HG02885 (cell line): ENCODE measurements at regions not wholly inside any gene's neighbourhood (a gene's known extent, or its start where the extent isn't known, plus 50 kb on each side); places are given as distances from the start of the nearest gene placed in this dataset.
"Not testable (repeated sequence)": the region's sequence is repeated elsewhere in the genome, so short reads cannot be mapped to it uniquely, and the experiment has no call there.

Experiments used
- ATAC-seq: cut with Tn5 transposase; IDR thresholded peaks from one replicate; pipeline ENCODE4 v1.9.1; 2021; ENCODE audit warnings: mild to moderate bottlenecking; ENCODE audit not compliant: unreplicated experiment, poor library complexity

DNA sequence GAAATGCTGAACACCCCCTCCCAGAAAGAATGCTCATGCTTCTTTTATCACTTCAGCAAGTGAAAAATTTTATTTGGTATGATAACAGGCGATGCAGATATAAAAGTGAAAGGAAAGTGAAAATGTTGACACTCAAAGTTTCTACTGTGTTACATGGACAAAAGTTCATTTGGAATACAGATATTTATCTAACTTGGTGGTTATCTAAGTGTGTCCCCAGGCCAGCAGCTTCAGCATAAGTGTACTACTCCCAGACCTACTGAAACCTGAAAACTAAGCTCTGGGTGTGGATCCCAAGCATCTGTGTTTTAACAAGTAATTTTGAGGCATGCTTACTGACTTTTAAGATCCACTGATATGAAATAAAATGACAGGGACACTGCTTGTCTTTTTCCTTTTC, 157.1 kb upstream of the BCHE start:
- ATAC-seq: no peak

DNA sequence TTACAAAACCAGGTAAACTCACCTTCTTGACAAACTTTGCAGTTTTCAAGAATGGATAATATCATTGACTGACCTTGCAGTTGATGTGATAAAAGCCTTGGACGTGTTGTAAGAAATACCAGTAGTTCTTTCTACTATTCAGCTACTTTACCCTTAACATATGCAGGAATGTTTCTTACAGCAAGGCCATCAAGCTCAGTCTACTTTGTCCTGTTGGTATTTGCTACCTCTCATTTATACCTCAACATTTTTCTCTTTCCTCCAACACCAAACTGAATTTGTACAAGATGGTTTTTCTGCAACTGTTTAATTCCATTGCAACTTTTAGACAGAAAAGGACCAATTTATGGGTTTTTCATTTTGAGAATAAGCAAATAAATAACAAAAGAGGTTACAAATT, 147.4 kb upstream of the BCHE start:
- no peak for ATAC-seq

DNA sequence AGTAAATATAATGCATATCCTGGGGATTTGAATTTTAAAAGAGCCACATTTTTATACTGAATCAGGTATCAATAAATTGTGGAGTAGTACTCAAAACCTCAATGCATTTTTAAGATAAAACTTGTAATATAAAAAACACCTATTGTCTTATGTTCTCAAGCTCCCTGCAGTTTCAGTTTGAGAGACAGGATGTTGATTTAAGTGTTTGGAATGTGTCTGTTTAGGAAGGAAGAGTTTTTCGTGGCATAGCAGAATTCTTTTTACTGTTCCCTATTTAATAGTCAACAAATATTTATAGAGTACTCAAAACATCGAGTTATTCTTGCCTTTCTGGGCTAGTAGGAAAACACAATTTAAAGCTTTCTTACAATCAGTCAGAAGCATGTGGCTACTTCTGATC, 146.1 kb upstream of the BCHE start:
- no peak for ATAC-seq

DNA sequence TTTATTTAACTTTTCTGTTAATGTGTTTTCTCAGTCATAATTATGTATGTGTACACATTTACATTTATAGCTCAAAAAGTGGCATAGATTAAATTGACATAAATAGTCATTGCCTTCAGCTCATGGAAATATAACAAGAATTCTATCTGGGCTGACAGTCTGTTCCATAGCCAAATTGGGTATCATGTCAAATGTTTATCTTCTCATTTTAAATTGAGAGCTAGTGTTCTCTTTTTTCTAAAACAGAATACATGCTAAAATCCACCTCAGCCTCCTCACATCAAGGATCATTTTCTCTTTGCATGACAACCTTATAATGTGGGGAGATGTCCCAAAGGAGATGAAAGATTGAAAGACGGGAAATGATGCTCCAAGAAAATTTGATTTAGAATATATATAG, 144.1 kb upstream of the BCHE start:
- no peak for ATAC-seq

DNA sequence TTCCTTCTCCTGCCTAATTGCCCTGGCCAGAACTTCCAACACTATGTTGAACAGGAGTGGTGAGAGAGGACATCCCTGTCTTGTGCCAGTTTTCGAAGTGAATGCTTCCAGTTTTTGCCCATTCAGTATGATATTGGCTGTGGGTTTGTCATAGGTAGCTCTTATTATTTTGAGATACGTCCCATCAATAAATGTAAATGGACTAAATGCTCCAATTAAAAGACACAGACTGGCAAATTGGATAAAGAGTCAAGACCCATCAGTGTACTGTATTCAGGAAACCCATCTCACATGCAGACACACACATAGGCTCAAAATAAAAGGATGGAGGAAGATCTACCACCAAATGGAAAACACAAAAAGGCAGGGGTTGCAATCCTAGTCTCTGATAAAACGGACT, 123.6 kb upstream of the BCHE start:
- ATAC-seq: not testable (repeated sequence)

DNA sequence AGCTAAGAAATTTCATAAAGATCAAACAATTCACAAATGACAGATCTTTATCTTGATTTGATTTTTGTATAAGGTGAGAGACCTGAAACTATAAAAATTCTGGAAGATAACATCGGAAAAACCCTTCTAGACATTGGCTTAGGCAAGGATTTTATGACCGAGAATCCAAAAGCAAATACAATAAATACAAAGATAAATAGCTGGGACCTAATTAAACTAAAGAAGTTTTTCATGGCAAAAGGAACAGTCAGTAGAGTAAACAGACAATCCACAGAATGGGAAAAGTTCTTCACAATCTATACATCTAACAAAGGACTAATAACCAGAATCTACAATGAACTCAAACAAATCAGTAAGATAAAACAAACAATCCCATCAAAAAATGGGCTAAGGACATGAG, 116.9 kb upstream of the BCHE start:
- no peak for ATAC-seq

DNA sequence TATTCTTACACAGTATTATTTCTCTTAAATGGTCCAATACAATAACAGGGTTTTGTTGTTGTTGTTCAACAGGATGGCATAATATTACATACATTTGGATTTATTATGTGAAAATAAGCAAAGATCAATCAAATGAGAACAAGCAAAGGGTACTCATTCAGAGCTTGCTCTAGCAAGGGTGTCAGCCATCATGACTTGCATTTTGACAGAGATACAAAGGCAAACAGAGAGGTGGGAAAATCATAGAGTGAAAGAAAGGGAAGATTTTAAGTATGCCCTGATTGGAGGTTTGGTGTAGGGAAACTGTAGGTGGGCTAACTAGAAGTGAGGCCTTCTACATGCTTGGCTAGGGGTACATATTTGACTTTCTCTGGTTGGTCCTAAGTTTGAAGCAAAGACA, 109.1 kb upstream of the BCHE start:
- no peak for ATAC-seq

DNA sequence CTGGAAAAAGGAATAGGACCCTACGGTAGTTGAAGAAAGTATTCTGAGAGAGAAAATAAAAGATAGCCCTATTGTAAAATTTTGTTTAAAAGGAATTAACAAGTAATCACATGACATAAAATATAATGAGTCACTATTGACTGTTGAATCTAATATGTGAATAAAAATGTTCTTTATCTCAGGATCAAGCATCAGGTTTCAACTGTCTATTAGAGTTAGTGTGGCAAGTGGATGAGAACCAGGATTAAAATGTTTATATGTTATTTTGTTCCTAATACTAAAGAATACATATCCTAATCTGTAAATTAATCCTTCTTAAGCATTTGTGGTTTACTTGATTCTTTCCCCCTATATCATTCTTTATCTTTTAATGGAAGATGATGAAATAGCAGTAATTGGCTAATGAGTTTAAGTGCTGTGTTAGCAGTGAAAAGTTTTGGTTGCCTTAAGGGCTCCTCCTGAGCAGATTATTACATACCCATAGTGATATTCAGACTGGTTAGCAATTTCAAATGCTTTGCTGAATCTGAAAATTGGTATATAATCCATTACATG, 101.8 kb upstream of the BCHE start:
- no peak for ATAC-seq

DNA sequence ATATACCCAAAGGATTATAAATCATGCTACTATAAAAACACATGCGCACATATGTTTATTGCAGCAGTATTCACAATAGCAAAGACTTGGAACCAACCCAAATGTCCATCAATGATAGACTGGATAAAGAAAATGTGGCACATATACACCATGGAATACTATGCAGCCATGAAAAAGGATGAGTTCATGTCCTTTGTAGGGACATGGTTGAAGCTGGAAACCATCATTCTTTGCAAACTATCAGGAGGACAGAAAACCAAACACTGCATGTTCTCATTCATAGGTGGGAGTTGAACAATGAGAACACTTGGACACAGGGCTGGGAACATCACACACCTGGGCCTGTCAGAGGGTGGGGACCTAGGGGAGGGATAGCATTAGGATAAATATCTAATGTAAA, 98.9 kb upstream of the BCHE start:
- ATAC-seq: not testable (repeated sequence)

DNA sequence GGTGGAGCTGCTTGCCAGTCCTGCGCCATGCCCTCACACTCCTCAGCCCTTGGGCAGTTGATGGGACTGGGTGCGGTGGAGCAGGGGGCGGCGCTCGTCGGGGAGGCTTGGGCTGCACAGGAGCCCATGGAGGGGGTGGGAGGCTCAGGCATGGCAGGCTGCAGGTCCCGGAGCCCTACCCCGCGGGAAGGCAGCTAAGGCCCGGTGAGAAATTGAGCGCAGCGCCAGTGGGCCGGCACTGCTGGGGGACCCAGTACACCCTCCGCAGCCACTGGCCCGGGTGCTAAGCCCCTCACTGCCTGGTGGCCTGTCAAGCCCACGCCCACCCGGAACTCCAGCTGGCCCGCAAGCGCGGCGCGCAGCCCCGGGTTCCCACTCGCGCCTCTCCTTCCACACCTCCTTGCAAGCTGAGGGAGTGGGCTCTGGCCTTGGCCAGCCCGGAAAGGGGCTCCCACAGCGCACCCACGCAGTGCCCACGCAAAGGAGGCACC, 87.1 kb upstream of the BCHE start:
- not testable (repeated sequence) for ATAC-seq

DNA sequence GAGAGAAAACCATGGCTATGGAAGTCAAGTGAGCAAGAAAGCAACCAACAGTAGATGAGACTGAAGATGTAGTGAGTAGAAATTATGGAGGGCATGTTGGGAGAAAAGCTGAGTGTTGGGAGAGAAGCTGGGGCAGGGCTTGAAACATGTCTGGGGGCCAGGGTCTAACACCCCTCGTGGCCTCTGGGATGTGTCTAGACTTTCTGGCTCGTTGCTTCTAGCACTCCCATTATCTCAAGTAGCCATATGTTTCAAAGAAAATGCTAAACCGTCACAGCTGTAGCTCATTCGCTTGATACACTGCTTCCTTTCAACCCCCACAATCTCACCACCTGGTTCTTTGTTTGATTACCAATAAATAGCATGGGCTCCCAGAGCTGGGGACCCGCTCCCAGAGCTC, 83.8 kb upstream of the BCHE start:
- no peak for ATAC-seq

DNA sequence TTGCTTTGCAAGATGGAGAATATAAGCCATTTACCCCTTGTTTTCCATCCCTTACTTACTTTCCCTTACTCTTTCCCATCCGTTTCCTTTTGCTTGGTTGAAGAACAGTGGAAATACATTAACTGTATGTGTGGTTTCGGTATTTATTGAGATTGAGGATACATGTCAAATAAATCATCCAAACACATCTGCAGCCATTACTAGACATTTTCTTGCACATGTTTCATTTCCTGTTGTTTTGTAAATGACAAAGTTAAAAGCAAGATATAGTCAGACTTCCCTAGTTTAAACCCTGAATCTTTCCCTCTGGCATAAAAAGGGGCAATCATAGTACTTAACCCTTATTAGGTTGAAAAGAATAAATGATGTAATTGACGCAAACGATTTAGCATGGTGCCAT, 82.1 kb upstream of the BCHE start:
- no peak for ATAC-seq

DNA sequence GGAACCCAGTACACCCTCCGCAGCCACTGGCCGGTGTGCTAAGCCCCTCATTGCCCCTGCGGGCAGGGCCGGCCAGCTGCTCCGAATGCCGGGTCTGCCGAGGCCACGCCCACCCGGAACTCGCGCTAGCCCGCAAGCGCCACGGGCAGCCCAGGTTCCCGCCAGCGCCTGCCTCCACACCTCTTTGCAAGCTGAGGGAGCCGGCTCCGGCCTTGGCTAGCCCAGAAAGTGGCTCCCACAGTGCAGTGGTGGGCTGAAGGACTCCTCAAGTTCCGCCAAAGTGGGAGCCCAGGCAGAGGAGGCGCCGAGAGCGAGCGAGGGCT, 81.4 kb upstream of the BCHE start:
- ATAC-seq: no peak

DNA sequence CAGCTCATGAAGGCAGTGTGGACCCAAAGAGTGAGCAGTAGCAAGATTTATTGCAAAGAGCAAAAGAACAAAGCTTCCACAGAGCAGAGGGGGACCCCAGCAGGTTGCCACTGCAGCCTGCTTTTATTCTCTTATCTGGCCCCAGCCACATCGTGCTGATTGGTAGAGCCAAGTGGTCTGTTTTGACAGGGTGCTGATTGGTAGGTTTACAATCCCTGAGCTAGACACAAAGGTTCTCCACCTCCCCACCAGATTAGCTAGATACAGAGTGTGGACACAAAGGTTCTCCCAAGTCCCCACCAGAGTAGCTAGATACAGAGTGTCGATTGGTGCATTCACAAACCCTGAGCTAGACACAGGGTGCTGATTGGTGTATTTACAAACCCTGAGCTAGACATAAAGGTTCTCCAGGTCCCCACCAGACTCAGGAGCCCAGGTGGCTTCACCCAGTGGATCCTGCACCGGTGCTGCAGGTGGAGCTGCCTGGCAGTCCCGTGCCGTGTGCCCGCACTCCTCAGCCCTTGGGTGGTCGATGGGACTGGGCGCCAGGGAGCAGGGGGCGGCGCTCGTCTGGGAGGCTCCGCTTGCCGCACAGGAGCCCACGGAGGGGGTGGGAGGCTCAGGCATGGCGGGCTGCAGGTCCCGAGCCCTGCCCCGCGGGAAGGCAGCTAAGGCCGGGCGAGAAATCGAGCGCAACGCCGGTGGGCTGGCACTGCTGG, 80.9 kb upstream of the BCHE start:
- not testable (repeated sequence) for ATAC-seq

DNA sequence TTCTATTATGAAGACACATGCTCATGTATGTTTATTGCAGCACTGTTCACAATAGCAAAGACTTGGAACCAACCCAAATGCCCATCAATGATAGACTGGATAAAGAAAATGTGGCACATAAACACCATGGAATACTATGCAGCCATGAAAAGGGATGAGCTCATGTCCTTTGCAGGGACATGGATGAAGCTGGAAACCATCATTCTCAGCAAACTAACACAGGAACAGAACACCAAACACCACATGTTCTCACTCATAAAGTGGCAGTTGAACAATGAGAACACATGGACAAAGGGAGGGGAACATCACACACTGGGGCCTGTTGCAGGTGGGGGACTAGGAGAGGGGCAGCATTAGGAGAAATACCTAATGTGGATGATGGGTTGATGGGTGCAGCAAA, 77.9 kb upstream of the BCHE start:
- ATAC-seq: not testable (repeated sequence)

DNA sequence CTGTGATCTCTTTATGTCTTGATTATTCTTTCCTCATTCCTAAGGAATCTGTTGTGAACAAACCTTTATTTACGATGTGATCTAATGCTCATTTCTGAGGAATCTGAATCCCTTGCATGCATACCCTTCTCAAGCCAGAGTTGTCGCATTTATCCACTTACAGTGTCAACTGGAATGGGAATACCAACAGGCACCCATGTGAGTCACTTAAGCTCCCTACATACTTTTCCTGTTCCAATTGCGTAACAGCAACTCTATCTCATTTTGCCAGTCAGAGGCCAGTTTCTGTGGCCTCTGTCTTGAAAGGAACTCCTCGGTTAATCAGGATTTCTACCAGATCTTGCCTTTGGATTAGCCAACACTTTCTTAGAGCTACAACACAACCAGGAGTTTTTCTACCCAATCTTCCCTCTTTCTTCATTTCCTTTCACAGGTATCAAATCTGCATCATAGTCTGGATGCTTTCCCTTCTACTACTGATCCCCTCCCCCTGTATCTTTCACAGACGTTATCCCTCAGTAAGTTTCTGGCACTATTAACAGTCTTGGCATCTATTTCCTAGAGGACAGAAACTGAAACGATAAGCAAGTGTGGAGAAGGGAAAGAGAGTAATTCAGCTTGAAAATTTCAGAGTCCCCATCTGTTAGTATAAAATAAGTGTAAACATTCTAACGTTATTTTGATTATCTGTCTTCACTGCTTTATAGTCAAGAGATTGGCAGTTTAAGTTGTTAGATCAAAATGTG, 66.8 kb upstream of the BCHE start:
- no peak for ATAC-seq

DNA sequence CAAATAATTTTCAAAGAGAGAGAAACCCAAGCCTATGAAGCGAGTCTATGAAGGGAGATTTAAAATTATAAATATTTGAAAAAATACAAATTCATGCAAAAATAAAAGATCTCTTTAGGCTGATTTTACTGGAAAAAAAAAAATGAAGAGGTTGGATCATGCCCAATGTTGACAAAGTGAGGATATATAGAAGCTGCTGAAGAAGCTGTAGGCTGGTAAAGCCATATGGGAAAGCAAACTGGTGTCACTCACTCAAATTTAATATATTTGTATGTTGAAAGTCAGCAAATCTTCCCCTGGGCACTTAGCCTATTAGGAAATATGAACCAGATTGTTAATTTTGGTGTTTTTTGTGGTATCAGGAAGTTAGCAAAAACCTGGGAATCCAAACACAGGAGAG, 61.8 kb upstream of the BCHE start:
- no peak for ATAC-seq

DNA sequence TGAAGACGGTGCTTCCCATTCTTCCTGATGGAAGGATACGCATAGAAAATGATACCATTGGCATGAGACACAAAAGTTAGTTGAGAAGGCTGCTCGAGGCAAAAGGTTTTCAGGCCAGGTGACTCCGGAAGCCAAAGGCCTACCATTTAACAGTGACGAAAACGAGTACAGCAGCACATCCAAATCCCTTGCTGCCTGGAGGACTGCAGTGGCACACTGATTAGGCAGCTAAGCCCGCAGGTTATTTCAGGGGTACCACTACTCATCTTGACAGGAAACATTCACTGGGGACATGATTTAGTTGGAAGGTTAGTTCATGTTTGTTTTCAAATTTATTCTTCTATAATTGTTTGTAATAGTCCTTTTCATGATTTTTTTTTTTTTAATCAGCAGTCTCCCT, 59.9 kb upstream of the BCHE start:
- no peak for ATAC-seq

DNA sequence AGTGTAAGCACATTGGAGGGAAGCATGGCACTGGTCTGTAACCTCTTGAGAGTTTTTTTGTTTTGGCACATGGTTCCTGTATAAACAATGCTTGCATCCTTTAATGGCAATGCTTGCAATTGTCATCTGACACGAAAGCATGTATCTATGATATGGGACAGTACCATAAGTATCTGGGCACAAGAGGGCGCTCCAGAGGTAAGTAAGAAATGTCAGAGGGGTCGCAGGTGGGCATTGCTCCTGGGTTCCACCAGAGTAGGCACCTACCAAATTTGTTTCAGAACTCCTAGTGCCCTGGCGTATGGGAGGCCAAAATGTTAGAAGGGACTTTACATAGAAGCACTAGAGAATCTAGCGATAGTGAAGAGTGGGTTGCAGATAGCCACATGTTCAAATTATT, 58.7 kb upstream of the BCHE start:
- ATAC-seq: no peak

DNA sequence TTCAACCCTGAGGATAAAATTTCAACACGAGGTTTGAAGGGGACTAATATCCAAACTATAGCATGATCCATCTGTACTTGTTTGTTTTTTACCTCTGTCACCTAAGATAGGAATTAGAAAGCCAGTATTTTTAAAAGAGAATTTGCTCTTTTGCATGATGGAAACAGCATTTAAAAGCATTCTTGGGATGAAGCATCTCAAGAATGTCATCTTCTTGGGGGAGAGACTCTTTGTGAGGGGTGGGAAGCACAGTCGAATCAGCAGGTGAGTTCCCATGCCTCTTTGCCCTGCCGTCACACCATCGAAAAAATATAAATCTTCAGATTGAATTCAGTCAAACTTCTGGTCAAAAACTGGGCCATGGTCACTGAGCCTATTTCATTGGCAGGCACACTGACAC, 55.3 kb upstream of the BCHE start:
- no peak for ATAC-seq
